Thymus (tissue), 11 donors: ENCODE measurements at regions not wholly inside any gene's neighbourhood (a gene's known extent, or its start where the extent isn't known, plus 50 kb on each side); places are given as distances from the start of the nearest gene placed in this dataset.

Experiments used
- DNase-seq, 9 donors: peaks; one replicate each; pipeline ENCODE4 v3.0.0-alpha.2; 2013; ENCODE audit warnings: low spot score in 9 of 9, low read depth in 6 of 9, missing footprints in 1 of 9
- H3K27ac ChIP-seq, 2 donors: one replicate each; pipeline ENCODE4 v1.5.1; 2013; ENCODE audit warnings: control low read depth in 1 of 2, low read depth in 1 of 2, low read length in 1 of 2, mild to moderate bottlenecking in 1 of 2, moderate library complexity in 1 of 2
- H3K27me3 ChIP-seq, 2 donors: one replicate each; pipeline ENCODE4 v1.5.1; 2013; ENCODE audit warnings: low read length in 1 of 2; ENCODE audit not compliant: control insufficient read depth in 2 of 2, insufficient read depth in 1 of 2
- H3K36me3 ChIP-seq, 2 donors: one replicate each; pipeline ENCODE4 v1.5.1; 2013; ENCODE audit warnings: low read length in 1 of 2, mild to moderate bottlenecking in 1 of 2, moderate library complexity in 1 of 2; ENCODE audit not compliant: control insufficient read depth in 2 of 2, insufficient read depth in 2 of 2
- H3K4me1 ChIP-seq, 2 donors: one replicate each; pipeline ENCODE4 v1.5.1; 2013; ENCODE audit warnings: low read length in 2 of 2; ENCODE audit not compliant: control insufficient read depth in 2 of 2, insufficient read depth in 2 of 2
- H3K4me3 ChIP-seq, 2 donors: one replicate each; pipeline ENCODE4 v1.5.1; 2013; ENCODE audit warnings: low read length in 2 of 2, control low read depth in 1 of 2, mild to moderate bottlenecking in 1 of 2
- H3K9me3 ChIP-seq, 2 donors: one replicate each; pipeline ENCODE4 v1.5.1; 2013; ENCODE audit warnings: low read length in 1 of 2, mild to moderate bottlenecking in 1 of 2; ENCODE audit not compliant: control insufficient read depth in 2 of 2, insufficient read depth in 1 of 2
- WGBS: extraction: QIAGEN DNeasy Blood & Tissue Kit; methylation state at CpG from one replicate; pipeline ENCODE4 v1.1.7; 2013; 5-methylcytosine and 5-hydroxymethylcytosine counted together
- donor health status: healthy.

GRCh38 chr12:118780939-118781338 lies 200.4 kb upstream of the SRRM4 start:
- WGBS = 64% methylated on average over 7 of the region's 7 CpGs
- Histone ChIP-seq H3K4me1 (no peaks in the 10 kb centered on the region), H3K27me3 (no peaks in the 10 kb centered on the region), H3K4me3 (no peak overlapping the region), H3K9me3 (no peaks in the 10 kb centered on the region), H3K27ac (no peak overlapping the region), H3K36me3 (no peaks in the 10 kb centered on the region)
- no peak for DNase-seq

GRCh38 chr12:118781692-118782091 lies 199.6 kb upstream of the SRRM4 start:
- no peak for DNase-seq
- no peak overlapping the region for H3K4me3 ChIP-seq
- no peaks in the 10 kb centered on the region for H3K27me3 ChIP-seq
- H3K4me1 ChIP-seq = no peaks in the 10 kb centered on the region
- WGBS = 81% methylated on average over 3 of the region's 3 CpGs
- no peak overlapping the region for H3K27ac ChIP-seq
- no peaks in the 10 kb centered on the region for H3K9me3 ChIP-seq
- no peaks in the 10 kb centered on the region for H3K36me3 ChIP-seq

- Histone ChIP-seq H3K36me3 (no peaks in the 10 kb centered on the region), H3K27me3 (no peaks in the 10 kb centered on the region), H3K9me3 (no peaks in the 10 kb centered on the region), H3K4me3 (no peak overlapping the region), H3K4me1 (no peaks in the 10 kb centered on the region), H3K27ac (no peak overlapping the region)
- no peak for DNase-seq
- WGBS = 93% methylated on average over 2 of the region's 2 CpGs
Observed at GRCh38 chr12:118783703-118784102, 197.6 kb upstream of the SRRM4 start.

GRCh38 chr12:118790578-118790977 lies 190.8 kb upstream of the SRRM4 start:
- H3K27ac ChIP-seq = no peak overlapping the region
- no peaks in the 10 kb centered on the region for H3K27me3 ChIP-seq
- no peaks in the 10 kb centered on the region for H3K36me3 ChIP-seq
- no peaks in the 10 kb centered on the region for H3K9me3 ChIP-seq
- H3K4me1 ChIP-seq = no peaks in the 10 kb centered on the region
- WGBS = 90% methylated on average over 1 of the region's 1 CpG
- no peak overlapping the region for H3K4me3 ChIP-seq
- no peak for DNase-seq

GRCh38 chr12:118813778-118814357 lies 167.5 kb upstream of the SRRM4 start:
- no peaks in the 10 kb centered on the region for H3K4me1 ChIP-seq
- whole genome bisulfite sequencing = 35% methylated on average over 6 of the region's 6 CpGs
- no peak overlapping the region for H3K27ac ChIP-seq
- no peaks in the 10 kb centered on the region for H3K9me3 ChIP-seq
- no peaks in the 10 kb centered on the region for H3K27me3 ChIP-seq
- H3K36me3 ChIP-seq = no peaks in the 10 kb centered on the region
- DNase-seq = no peak
- H3K4me3 ChIP-seq = no peak overlapping the region

GRCh38 chr12:118816296-118816695 lies 165.0 kb upstream of the SRRM4 start:
- no peak overlapping the region for H3K4me3 ChIP-seq
- H3K9me3 ChIP-seq = no peaks in the 10 kb centered on the region
- no peaks in the 10 kb centered on the region for H3K36me3 ChIP-seq
- no peak overlapping the region for H3K27ac ChIP-seq
- no peak for DNase-seq
- H3K27me3 ChIP-seq = no peaks in the 10 kb centered on the region
- no peaks in the 10 kb centered on the region for H3K4me1 ChIP-seq
- WGBS = 69% methylated on average over 3 of the region's 3 CpGs

- no peaks in the 10 kb centered on the region for H3K4me1 ChIP-seq
Observed at GRCh38 chr12:118821386-118821925, 159.9 kb upstream of the SRRM4 start.

GRCh38 chr12:118822512-118822911 lies 158.8 kb upstream of the SRRM4 start:
- Histone ChIP-seq H3K4me1 (no peaks in the 10 kb centered on the region), H3K27me3 (no peaks in the 10 kb centered on the region), H3K27ac (no peak overlapping the region), H3K36me3 (no peaks in the 10 kb centered on the region), H3K4me3 (no peak overlapping the region), H3K9me3 (no peaks in the 10 kb centered on the region)
- 89% methylated on average over 3 of the region's 3 CpGs for WGBS
- no peak for DNase-seq

More at GRCh38 chr12:118821386-118821925, 159.9 kb upstream of the SRRM4 start:
- Histone ChIP-seq H3K9me3 (no peaks in the 10 kb centered on the region), H3K27ac (no peak overlapping the region), H3K36me3 (no peaks in the 10 kb centered on the region), H3K27me3 (no peaks in the 10 kb centered on the region), H3K4me3 (no peak overlapping the region)
- WGBS = 85% methylated on average over 5 of the region's 5 CpGs
- no peak for DNase-seq

GRCh38 chr12:118827047-118827446 lies 154.3 kb upstream of the SRRM4 start:
- DNase-seq = no peak
- H3K36me3 ChIP-seq = no peaks in the 10 kb centered on the region
- 58% methylated on average over 1 of the region's 1 CpG for WGBS

More at GRCh38 chr12:118827047-118827446, 154.3 kb upstream of the SRRM4 start:
- Histone ChIP-seq H3K4me1 (no peaks in the 10 kb centered on the region), H3K27ac (no peak overlapping the region), H3K4me3 (no peak overlapping the region), H3K9me3 (no peaks in the 10 kb centered on the region), H3K27me3 (no peaks in the 10 kb centered on the region)
